ENCODE measurements at regions not wholly inside any gene's neighbourhood (a gene's known extent, or its start where the extent isn't known, plus 50 kb on each side); places are given as distances from the start of the nearest gene placed in this dataset.

- TF ChIP-seq, protein P1, sequence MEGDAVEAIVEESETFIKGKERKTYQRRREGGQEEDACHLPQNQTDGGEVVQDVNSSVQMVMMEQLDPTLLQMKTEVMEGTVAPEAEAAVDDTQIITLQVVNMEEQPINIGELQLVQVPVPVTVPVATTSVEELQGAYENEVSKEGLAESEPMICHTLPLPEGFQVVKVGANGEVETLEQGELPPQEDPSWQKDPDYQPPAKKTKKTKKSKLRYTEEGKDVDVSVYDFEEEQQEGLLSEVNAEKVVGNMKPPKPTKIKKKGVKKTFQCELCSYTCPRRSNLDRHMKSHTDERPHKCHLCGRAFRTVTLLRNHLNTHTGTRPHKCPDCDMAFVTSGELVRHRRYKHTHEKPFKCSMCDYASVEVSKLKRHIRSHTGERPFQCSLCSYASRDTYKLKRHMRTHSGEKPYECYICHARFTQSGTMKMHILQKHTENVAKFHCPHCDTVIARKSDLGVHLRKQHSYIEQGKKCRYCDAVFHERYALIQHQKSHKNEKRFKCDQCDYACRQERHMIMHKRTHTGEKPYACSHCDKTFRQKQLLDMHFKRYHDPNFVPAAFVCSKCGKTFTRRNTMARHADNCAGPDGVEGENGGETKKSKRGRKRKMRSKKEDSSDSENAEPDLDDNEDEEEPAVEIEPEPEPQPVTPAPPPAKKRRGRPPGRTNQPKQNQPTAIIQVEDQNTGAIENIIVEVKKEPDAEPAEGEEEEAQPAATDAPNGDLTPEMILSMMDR (IDR thresholded peaks at IDR 0.05) = no peak
- TF ChIP-seq POLR2A (IDR thresholded peaks at IDR 0.05) = no peak
These were observed 58.8 kb downstream of the GGTLC2 start for GRCh38 chr22:22703203-22703570.
